ENCODE measurements at regions not wholly inside any gene's neighbourhood (a gene's known extent, or its start where the extent isn't known, plus 50 kb on each side); places are given as distances from the start of the nearest gene placed in this dataset.

DNA sequence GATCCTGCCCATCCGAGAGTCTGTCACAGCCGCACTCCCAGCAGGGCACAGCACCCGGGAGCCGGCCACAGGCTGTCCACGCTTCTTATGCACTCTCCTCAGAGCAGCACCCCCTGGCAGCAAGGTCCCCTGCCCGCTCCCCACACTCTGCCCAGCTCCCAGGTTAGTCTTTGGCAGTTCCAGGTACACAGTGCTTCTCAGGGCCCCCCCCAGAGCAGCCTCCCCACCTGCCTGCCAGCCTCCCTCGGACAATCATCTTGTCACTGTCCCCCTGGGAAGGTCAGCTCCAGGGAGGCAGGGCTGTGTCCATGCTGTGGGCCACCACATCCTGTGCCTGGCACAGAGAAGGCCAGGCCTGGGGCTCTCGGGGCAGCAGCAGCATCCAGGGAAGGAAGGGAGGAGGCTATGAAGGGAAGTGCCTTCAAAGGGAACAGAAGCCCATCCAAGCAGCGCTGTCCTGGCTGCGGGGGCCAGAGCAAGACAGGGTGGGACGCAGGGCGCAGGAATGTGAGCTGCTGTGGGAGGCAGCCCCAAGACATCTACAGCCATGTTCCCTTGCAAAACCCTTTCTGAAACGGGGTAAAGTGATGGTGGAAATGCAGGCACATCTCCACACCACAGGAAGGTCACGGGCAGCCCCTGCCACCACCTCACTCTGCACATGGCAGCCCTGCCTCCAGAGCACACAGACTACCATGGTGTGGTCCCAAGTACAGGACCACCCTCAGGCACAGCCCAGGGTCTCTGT is 68.6 kb upstream of the ADAMTS2 start:
- no peaks in the 10 kb centered on the region for H3K27me3 ChIP-seq
- no peak overlapping the region for H3K4me3 ChIP-seq
- DNase-seq: no peak
- H3K9me3 ChIP-seq: no peaks in the 10 kb centered on the region
- TF ChIP-seq, protein P1, sequence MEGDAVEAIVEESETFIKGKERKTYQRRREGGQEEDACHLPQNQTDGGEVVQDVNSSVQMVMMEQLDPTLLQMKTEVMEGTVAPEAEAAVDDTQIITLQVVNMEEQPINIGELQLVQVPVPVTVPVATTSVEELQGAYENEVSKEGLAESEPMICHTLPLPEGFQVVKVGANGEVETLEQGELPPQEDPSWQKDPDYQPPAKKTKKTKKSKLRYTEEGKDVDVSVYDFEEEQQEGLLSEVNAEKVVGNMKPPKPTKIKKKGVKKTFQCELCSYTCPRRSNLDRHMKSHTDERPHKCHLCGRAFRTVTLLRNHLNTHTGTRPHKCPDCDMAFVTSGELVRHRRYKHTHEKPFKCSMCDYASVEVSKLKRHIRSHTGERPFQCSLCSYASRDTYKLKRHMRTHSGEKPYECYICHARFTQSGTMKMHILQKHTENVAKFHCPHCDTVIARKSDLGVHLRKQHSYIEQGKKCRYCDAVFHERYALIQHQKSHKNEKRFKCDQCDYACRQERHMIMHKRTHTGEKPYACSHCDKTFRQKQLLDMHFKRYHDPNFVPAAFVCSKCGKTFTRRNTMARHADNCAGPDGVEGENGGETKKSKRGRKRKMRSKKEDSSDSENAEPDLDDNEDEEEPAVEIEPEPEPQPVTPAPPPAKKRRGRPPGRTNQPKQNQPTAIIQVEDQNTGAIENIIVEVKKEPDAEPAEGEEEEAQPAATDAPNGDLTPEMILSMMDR (IDR thresholded peaks at IDR 0.05): no peak
- H3K4me1 ChIP-seq: no peaks in the 10 kb centered on the region
- H3K9ac ChIP-seq (ENCODE audit: low read depth in 2 of 2, low read length in 2 of 2): no peak overlapping the region
- no peak overlapping the region for H3K27ac ChIP-seq
- no peaks in the 10 kb centered on the region for H3K36me3 ChIP-seq
- intact Hi-C loops (cut with DNase I): no loop called here

- Histone ChIP-seq H3K36me3 (no peaks in the 10 kb centered on the region), H3K4me1 (no peaks in the 10 kb centered on the region), H3K9me3 (no peaks in the 10 kb centered on the region), H3K9ac (ENCODE audit: low read depth in 2 of 2, low read length in 2 of 2) (no peak overlapping the region), H3K27ac (no peak overlapping the region), H3K4me3 (no peak overlapping the region), H3K27me3 (no peaks in the 10 kb centered on the region)
- TF ChIP-seq, protein P1 (IDR thresholded peaks at IDR 0.05): no peak
- no peak for DNase-seq
- intact Hi-C loops (cut with DNase I): no loop called here
Measured at GRCh38 chr5:179413086-179413690, 67.9 kb upstream of the ADAMTS2 start.

DNA sequence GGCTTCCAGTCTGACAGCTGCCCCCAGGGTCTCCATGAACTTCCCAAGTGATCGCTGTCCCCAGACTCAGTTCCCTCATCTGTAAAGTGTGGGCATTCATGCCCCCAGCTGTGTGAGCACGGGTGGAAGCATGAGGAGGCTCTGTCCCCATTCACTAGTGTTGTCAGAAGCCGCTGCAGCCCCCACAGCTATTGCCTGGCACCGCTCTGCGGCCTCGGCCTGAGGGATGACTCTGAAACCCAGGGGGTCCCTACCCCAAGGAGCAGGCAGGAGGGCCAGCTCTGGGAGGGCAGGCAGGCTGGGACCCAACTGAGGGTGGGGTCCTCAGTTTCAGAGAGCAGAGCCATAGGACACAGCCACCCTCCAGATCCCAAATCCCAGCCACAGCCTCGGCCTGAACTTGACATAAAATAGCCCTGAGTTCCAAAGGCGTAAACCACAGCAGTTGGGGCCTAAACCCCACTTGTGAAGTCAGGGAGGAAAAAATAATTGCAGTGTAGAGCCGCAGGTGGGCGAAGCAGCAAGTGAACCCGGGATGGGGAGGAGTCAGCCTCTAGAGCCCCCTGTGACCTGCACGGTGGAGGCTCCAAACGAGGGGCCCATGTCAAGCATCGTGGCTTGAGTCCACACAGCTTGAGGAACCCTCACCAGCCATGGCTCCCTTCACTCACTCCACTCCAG is 66.0 kb upstream of the ADAMTS2 start:
- TF ChIP-seq, protein P1 (IDR thresholded peaks at IDR 0.05): no peak
- DNase-seq: peak; percentile 15

DNA sequence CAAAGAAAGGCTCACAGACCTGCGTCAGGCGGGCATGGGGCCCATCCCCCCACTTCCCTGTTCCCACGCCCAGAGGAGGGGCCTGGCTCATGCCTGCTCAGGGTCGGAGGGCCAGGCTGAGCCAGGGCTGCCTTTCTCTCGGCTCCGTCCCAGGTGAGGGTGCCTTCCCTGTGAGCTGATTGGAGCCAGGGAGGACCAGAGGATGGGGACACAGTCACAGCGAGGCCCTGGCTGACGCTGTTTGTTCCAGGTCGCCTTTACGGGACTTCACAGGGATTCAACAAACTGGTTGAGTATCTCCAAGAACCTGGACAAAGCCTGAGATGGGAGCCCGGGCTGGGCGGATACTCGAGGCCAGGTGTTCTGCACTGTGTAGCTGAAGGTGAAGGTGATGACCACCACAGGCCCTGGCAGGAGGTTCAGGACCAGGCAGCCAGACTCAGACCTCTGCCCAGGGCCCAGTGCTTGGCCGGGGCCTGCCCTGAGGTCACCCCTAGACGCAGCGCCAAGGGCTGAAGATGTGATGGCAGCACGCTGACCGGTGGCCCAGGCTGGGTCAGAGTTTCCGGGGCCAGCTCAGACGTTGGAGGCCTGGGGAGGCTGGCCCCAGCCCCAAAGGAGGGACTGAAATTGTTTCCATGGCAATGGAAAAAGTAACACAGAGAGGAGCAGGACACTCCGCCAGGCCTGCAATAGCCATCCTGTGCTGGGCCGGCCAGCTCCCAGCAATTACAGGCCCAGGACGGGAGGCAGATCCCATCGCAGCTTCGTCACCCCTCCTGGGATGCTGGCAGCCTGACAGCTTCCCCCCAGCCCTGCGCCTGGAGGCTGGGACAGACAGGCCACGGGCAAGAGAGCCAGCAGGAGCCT is 65.3 kb upstream of the ADAMTS2 start:
- peak; percentile 12 for DNase-seq

More for the DNA sequence above, 66.0 kb upstream of the ADAMTS2 start:
- H3K9me3 ChIP-seq: no peaks in the 10 kb centered on the region
- no peak overlapping the region for H3K9ac ChIP-seq (ENCODE audit: low read depth in 2 of 2, low read length in 2 of 2)
- no peak overlapping the region for H3K27ac ChIP-seq
- H3K27me3 ChIP-seq: no peaks in the 10 kb centered on the region
- H3K36me3 ChIP-seq: no peaks in the 10 kb centered on the region
- no peaks in the 10 kb centered on the region for H3K4me1 ChIP-seq
- no peak overlapping the region for H3K4me3 ChIP-seq
- intact Hi-C loops (cut with DNase I): no loop called here

More for the DNA sequence above, 65.3 kb upstream of the ADAMTS2 start:
- Histone ChIP-seq H3K4me3 (no peak overlapping the region), H3K27me3 (no peaks in the 10 kb centered on the region), H3K27ac (no peak overlapping the region), H3K9ac (ENCODE audit: low read depth in 2 of 2, low read length in 2 of 2) (no peak overlapping the region), H3K36me3 (no peaks in the 10 kb centered on the region), H3K9me3 (no peaks in the 10 kb centered on the region), H3K4me1 (no peaks in the 10 kb centered on the region)
- TF ChIP-seq, protein P1 (IDR thresholded peaks at IDR 0.05): no peak
- intact Hi-C loops (cut with DNase I): no loop called here

Measured in colonic mucosa (tissue), 4 donors.